HepG2 (cell line): ENCODE measurements at regions not wholly inside any gene's neighbourhood (a gene's known extent, or its start where the extent isn't known, plus 50 kb on each side); places are given as distances from the start of the nearest gene placed in this dataset.

Source experiments
- ATAC-seq: fragments of 200-7000 bp; cut with Tn5 transposase; 3 replicates; pipeline ENCODE4 v1.9.1; 2020; ENCODE audit warnings: mild to moderate bottlenecking, moderate library complexity
- BruUV-seq: library from RNA; stranded (reverse); fragments of 400-500 nt; replicated peaks from 2 replicates; lab custom pipeline; 2021; lab: Mats Ljungman, UMichigan
- CTCF ChIA-PET: fragments of 300-600 bp; formaldehyde crosslinking; extraction: SDS; loops from one replicate; lab custom pipeline; 2021; ENCODE audit warnings: low total read pairs, inconsistent platforms, low intra/inter-chr PET ratio; lab: Yijun Ruan, JAX
- POLR2A ChIA-PET: fragments of 350-600 bp; sonication (Branson Sonifier 250); formaldehyde crosslinking; loops from one replicate; lab custom pipeline; 2020; ENCODE audit warnings: antibody characterized with exemption, inconsistent platforms; lab: Yijun Ruan, JAX
- DNase-seq: peaks from one replicate; pipeline ENCODE4 v3.0.0-alpha.2; 2015; ENCODE audit warnings: low spot score
- FAIRE-seq: peaks from 3 replicates; lab custom pipeline; 2011; peaks lifted over from hg19 to GRCh38; lab: Jason Lieb, UNC
- H2AFZ ChIP-seq: one replicate; pipeline ENCODE4 v1.6.1; 2011; ENCODE audit warnings: low read length, inconsistent platforms
- H3K27ac ChIP-seq: fragments of 300-600 bp; 3 replicates; pipeline ENCODE4 v1.8.0; 2011; ENCODE audit warnings: mixed run types, mild to moderate bottlenecking, mixed read lengths, low read length, inconsistent platforms; ENCODE audit not compliant: insufficient read depth; ENCODE audit errors: extremely low read length
- H3K27me3 ChIP-seq, 2 experiments: fragments of 200-600 bp in 1 of 2; 2 replicates in 1 of 2; 3 replicates in 1 of 2; pipeline versions ENCODE4 v1.6.0 to v1.8.0; 2011; ENCODE audit warnings: low read length in 2 of 2, mild to moderate bottlenecking in 2 of 2, moderate library complexity in 2 of 2, inconsistent platforms in 1 of 2; ENCODE audit not compliant: insufficient read depth in 2 of 2, control insufficient read depth in 1 of 2
- H3K36me3 ChIP-seq, 2 experiments: fragments of 200-600 bp in 1 of 2; replicated peaks in 1 of 2; 2 replicates in 1 of 2; 3 replicates in 1 of 2; pipeline versions ENCODE4 v1.5.1 to v1.8.0; 2011; ENCODE audit warnings: low read length in 2 of 2, inconsistent platforms in 1 of 2; ENCODE audit not compliant: insufficient read depth in 2 of 2, control insufficient read depth in 1 of 2
- H3K4me1 ChIP-seq: 2 replicates; pipeline ENCODE4 v1.5.1; 2012; ENCODE audit warnings: low read length, inconsistent platforms; ENCODE audit not compliant: insufficient read depth
- H3K4me2 ChIP-seq: 2 replicates; pipeline ENCODE4 v1.6.0; 2011; ENCODE audit warnings: low read depth, low read length, inconsistent platforms
- H3K4me3 ChIP-seq, 3 experiments: fragments of 200-600 bp in 1 of 3; sonication (generic), shearing (Covaris generic) in 1 of 3; replicated peaks in 1 of 3; 2 replicates each; pipeline ENCODE4 v1.5.1; 2011 to 2016; ENCODE audit warnings: low read length in 3 of 3, inconsistent platforms in 2 of 3, low read depth in 2 of 3, mild to moderate bottlenecking in 2 of 3, control low read depth in 1 of 3, mixed read lengths in 1 of 3; ENCODE audit not compliant: insufficient read depth in 1 of 3
- H3K79me2 ChIP-seq: one replicate; pipeline ENCODE4 v1.6.1; 2011; ENCODE audit warnings: low read length, inconsistent platforms; ENCODE audit not compliant: insufficient read depth
- H3K9ac ChIP-seq: 2 replicates; pipeline ENCODE4 v1.6.0; 2011; ENCODE audit warnings: mild to moderate bottlenecking, low read depth, low read length, inconsistent platforms; ENCODE audit not compliant: insufficient read depth
- H3K9me3 ChIP-seq: 2 replicates; pipeline ENCODE4 v1.5.1; 2012; ENCODE audit warnings: mild to moderate bottlenecking, low read length
- H4K20me1 ChIP-seq: 2 replicates; pipeline ENCODE4 v1.6.0; 2011; ENCODE audit warnings: inconsistent platforms, mild to moderate bottlenecking, low read length, moderate library complexity; ENCODE audit not compliant: insufficient read depth
- SRSF1 ChIP-seq: fragments of 200-400 bp; formaldehyde crosslinking; optimal IDR thresholded peaks from 2 replicates; pipeline ENCODE3; 2017; ENCODE audit warnings: mild to moderate bottlenecking, low read depth, low read length, moderate library complexity
- ZBTB37 ChIP-seq: sonication (generic); formaldehyde crosslinking; IDR thresholded peaks from 2 replicates; pipeline ENCODE4 v1.4.0; 2020; ENCODE audit warnings: mild to moderate bottlenecking, missing genetic modification reagents
- ZNF558 ChIP-seq: sonication (generic); formaldehyde crosslinking; IDR thresholded peaks from 2 replicates; pipeline ENCODE4 v1.9.0; 2022; ENCODE audit warnings: mild to moderate bottlenecking, missing genetic modification reagents, borderline replicate concordance
- ZNF83 ChIP-seq: sonication (generic); formaldehyde crosslinking; IDR thresholded peaks from 2 replicates; pipeline ENCODE4 v1.4.0; 2020; ENCODE audit warnings: missing genetic modification reagents, mild to moderate bottlenecking, borderline replicate concordance
- WGBS: methylation state at CpG from one replicate; pipeline ENCODE4 v1.1.6; 2017; ENCODE audit warnings: low lambda C conversion rate; 5-methylcytosine and 5-hydroxymethylcytosine counted together
- in situ Hi-C: cut with HindIII; loops from 2 replicates; pipeline ENCODE4 v1.10.0; 2017; ENCODE audit warnings: low pct_unique_long_range_greater_than_20kb; ENCODE audit not compliant: extremely low pct_ligation_motif_present
- intact Hi-C: fragments of 100-400 bp; cut with micrococcal nuclease; formaldehyde crosslinking; loops from one replicate; pipeline ENCODE4 v1.10.0; 2022; ENCODE audit not compliant: unreplicated experiment
- TF ChIP-seq, protein P1 (sequence below): sonication (generic); formaldehyde crosslinking; IDR thresholded peaks from 2 replicates; pipeline ENCODE4 v1.5.1; 2020; ENCODE audit warnings: mild to moderate bottlenecking, missing genetic modification reagents, moderate library complexity

GRCh38 chr14:83282706-83283105 lies 1749.1 kb upstream of the SEL1L start (continued):
- TF ChIP-seq ZBTB37 (CRISPR knock-in tag), result no peak
- TF ChIP-seq, protein P1, sequence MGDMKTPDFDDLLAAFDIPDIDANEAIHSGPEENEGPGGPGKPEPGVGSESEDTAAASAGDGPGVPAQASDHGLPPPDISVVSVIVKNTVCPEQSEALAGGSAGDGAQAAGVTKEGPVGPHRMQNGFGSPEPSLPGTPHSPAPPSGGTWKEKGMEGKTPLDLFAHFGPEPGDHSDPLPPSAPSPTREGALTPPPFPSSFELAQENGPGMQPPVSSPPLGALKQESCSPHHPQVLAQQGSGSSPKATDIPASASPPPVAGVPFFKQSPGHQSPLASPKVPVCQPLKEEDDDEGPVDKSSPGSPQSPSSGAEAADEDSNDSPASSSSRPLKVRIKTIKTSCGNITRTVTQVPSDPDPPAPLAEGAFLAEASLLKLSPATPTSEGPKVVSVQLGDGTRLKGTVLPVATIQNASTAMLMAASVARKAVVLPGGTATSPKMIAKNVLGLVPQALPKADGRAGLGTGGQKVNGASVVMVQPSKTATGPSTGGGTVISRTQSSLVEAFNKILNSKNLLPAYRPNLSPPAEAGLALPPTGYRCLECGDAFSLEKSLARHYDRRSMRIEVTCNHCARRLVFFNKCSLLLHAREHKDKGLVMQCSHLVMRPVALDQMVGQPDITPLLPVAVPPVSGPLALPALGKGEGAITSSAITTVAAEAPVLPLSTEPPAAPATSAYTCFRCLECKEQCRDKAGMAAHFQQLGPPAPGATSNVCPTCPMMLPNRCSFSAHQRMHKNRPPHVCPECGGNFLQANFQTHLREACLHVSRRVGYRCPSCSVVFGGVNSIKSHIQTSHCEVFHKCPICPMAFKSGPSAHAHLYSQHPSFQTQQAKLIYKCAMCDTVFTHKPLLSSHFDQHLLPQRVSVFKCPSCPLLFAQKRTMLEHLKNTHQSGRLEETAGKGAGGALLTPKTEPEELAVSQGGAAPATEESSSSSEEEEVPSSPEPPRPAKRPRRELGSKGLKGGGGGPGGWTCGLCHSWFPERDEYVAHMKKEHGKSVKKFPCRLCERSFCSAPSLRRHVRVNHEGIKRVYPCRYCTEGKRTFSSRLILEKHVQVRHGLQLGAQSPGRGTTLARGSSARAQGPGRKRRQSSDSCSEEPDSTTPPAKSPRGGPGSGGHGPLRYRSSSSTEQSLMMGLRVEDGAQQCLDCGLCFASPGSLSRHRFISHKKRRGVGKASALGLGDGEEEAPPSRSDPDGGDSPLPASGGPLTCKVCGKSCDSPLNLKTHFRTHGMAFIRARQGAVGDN, result no peak

DNA sequence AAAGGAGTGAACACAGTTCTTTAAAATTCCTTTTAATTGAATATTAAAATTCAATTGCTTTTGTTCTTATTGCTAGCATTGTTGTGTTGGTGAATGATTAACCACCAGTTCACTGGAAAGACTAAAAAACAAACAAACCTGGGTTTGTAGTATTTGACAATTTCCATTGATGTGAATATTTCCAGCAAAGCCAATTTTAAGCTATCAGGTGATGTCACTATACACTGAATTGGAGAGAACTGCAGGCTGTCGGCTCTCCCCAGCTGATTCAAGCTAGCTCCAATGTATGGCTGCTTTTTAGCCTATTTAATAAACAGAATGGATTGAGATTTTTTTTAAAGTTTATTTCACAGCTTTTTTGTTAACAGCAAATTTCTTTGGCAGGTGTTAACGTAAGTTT lies 1753.6 kb upstream of the SEL1L start:
- no peaks in the 10 kb centered on the region for H3K36me3 ChIP-seq
- H2AFZ ChIP-seq, result no peak overlapping the region
- H3K4me3 ChIP-seq, result no peak overlapping the region
- WGBS, result 29% methylated on average over 2 of the region's 2 CpGs
- no peaks in the 10 kb centered on the region for H3K4me1 ChIP-seq
- in situ Hi-C loops, result no loop called here
- no peaks in the 10 kb centered on the region for H4K20me1 ChIP-seq
- TF ChIP-seq ZNF83 (CRISPR knock-in tag) (no peak), SRSF1 (no peak), ZNF558 (CRISPR knock-in tag) (no peak)
- FAIRE-seq, result no peak
- no peak overlapping the region for H3K4me2 ChIP-seq
- no TSS peak for BruUV-seq
- H3K79me2 ChIP-seq, result no peaks in the 10 kb centered on the region
- peaks cover 36% of the 10 kb centered on the region for H3K9me3 ChIP-seq
- ATAC-seq, result no peak
- DNase-seq, result no peak
- H3K27me3 ChIP-seq, result no peaks in the 10 kb centered on the region; a peak in 1 of 5 replicates
- CTCF ChIA-PET, result no interaction called here
- intact Hi-C loops, result no loop called here
- H3K9ac ChIP-seq, result no peak overlapping the region
- POLR2A ChIA-PET, result no interaction called here
- no peak overlapping the region for H3K27ac ChIP-seq
